GM21717 (cell line): ENCODE measurements at regions not wholly inside any gene's neighbourhood (a gene's known extent, or its start where the extent isn't known, plus 50 kb on each side); places are given as distances from the start of the nearest gene placed in this dataset.
"Not testable (repeated sequence)": the region's sequence is repeated elsewhere in the genome, so short reads cannot be mapped to it uniquely, and the experiment has no call there.

Experiments used
- ATAC-seq: cut with Tn5 transposase; IDR thresholded peaks from one replicate; pipeline ENCODE4 v1.9.1; 2021; ENCODE audit warnings: mild to moderate bottlenecking, moderate library complexity; ENCODE audit not compliant: unreplicated experiment

DNA sequence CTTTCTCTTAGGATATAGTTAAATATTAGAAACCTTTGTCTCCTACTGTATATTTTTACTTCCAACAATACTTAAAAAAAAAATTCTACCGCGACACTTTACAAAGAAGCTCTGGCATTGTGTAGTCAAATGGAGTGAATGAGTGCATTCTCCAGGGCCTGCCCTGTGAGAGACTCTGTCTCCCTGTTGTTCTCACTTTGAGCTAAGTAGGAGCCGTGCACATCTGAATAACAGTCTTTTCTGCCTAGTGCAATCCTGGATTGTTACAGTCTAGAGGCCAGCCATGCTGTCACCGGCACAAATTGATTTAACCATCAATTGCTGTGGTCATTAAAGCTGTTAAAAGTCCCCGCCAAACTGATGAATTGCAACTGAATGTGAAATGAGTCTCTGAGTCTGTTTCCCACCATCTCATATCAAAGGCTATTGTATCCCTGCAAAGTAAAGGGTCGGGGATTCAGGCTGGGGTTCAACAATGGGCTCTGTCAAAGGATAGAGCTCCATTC, 156.0 kb downstream of the RFPL4B start:
- ATAC-seq, result no peak

DNA sequence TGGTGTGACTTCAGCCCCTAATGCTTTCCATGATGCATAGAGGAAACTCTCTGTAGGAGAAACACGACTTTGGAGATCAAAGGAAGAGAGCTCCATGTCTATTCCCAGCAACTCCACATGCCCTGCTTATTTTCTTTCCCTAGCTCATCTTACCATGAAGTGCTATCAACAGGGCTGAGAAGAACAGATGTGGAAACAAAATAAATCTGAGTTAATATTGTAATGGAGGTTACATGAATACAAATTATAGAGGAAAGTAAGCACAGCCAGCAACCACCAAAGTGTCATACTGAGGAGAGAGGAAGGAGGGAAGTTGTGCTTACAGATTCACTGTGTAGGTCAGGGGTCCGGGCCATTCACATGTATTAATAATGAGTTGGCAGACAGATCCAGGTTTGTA, 157.5 kb downstream of the RFPL4B start:
- ATAC-seq, result no peak

DNA sequence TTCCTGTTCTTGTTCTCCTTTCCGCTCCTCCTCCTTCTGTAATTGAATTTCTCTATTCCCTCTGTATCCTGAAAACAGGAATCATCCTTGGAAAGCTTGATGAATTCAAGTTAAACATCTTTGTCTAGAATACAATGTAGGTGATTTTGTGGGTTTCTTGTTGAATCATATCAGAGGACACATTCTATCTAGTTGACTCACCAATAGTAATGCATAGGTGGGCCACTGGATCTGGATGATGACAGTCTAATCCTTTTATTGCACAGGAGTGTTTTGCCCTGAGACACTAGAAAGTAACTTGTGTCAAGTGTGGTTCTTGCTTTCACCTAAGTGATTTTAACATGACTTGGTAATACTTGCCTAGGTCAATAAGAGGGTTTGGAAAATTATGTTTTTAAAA, 164.3 kb downstream of the RFPL4B start:
- ATAC-seq, result no peak

GRCh38 chr6:112513175-112513574, 166.0 kb downstream of the RFPL4B start:
- no peak for ATAC-seq

- ATAC-seq, result no peak
These were observed 175.5 kb downstream of the RFPL4B start for GRCh38 chr6:112522587-112522986.

GRCh38 chr6:112524071-112524470, 176.9 kb downstream of the RFPL4B start:
- no peak for ATAC-seq

GRCh38 chr6:112525749-112526148, 178.6 kb downstream of the RFPL4B start:
- no peak for ATAC-seq

GRCh38 chr6:112526594-112526993, 179.5 kb downstream of the RFPL4B start:
- ATAC-seq, result no peak

- ATAC-seq, result not testable (repeated sequence)
These were observed 181.2 kb downstream of the RFPL4B start for GRCh38 chr6:112528306-112528705.

DNA sequence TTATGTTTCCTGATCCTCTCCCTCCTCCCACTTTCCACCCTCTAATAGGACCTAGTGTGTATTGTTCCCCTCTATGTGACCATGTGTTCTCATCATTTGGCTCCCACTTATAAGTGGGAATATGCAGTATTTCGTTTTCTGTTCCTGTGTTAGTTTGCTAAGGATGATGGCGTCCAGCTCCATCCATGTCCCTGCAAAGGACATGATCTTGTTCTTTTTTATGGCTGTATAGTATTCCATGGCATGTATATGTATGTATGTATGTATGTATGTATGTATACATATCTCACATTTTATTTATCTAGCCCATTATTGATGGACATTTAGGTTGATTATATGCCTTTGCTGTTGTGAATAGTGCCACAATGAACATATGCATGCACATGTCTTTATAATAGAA, 188.7 kb downstream of the RFPL4B start:
- ATAC-seq, result no peak

GRCh38 chr6:112539355-112539754, 192.2 kb downstream of the RFPL4B start:
- no peak for ATAC-seq

DNA sequence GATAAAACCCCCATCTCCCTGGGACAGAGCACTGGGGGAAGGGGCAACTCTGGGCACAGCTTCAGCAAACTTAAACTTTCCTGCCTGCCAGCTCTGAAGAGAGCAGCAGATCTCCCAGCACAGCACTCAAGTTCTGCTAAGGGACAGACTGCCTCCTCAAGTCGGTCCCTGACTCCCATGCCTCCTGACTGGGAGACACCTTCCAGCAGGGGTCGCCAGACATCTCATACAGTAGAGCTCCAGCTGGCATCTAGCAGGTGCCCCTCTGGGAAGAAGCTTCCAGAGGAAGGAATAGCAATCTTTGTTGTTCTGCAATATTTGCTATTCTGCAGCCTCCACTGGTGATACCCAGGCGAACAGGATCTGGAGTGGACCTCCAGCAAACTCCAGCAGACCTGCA, 194.7 kb downstream of the RFPL4B start:
- not testable (repeated sequence) for ATAC-seq

- ATAC-seq, result not testable (repeated sequence)
These were observed 200.4 kb downstream of the RFPL4B start for GRCh38 chr6:112547321-112548085.

DNA sequence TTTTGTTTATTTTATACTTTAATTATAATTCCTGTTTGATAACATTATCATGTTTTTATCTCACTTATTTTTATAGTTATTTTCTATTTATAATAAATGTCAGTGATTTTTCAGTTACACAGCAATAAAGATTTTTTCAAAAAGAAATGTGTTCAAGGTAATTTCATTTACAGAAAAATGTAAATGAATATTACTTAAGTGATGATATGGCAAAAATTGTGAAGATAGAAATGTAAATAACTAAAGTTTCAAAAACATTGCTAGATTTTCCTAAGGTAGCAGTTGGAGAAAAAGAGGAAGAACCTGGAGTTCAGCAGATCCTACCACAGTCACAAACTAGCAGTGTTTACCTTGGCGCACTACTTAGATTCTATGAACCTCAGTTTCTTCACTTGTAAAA, 202.6 kb downstream of the RFPL4B start:
- no peak for ATAC-seq

- no peak for ATAC-seq
These were observed 210.3 kb downstream of the RFPL4B start for GRCh38 chr6:112557435-112557834.

GRCh38 chr6:112557961-112558360, 210.8 kb downstream of the RFPL4B start:
- ATAC-seq, result no peak

- ATAC-seq, result no peak
These were observed 213.5 kb downstream of the RFPL4B start for GRCh38 chr6:112560651-112561050.

- no peak for ATAC-seq
These were observed 215.4 kb downstream of the RFPL4B start for GRCh38 chr6:112562301-112563231.

GRCh38 chr6:112563368-112563767, 216.2 kb downstream of the RFPL4B start:
- ATAC-seq, result no peak

DNA sequence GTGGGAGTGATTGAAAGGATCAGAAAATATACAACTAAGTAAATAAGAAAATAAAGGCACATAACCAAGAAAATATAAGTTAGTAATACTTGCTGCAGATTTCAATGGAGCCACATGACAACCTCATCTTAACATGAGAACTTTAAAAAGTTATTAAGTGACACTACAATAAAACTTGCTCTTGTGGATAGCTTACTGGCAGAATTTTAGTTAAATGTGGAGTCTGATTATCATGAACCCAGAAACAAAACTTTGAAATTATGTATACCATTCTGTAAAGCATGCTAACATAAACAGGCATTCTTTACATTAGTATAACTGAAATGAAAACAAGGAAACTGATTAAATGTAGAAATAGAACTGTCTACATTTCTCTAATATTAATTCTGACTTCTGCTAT, 220.9 kb downstream of the RFPL4B start:
- ATAC-seq, result no peak

GRCh38 chr6:112571488-112572270, 224.5 kb downstream of the RFPL4B start:
- no peak for ATAC-seq
